Heart left ventricle (tissue), 13 donors: ENCODE measurements at regions not wholly inside any gene's neighbourhood (a gene's known extent, or its start where the extent isn't known, plus 50 kb on each side); places are given as distances from the start of the nearest gene placed in this dataset.
"Not testable (repeated sequence)": the region's sequence is repeated elsewhere in the genome, so short reads cannot be mapped to it uniquely, and the experiment has no call there.

Source experiments
- POLR2A ChIP-seq, 2 donors: fragments of 450-650 bp; IDR thresholded peaks; one replicate each; pipeline ENCODE4 v1.6.1; 2017; ENCODE audit warnings: antibody characterized with exemption in 2 of 2, mild to moderate bottlenecking in 2 of 2, moderate library complexity in 2 of 2
- TF ChIP-seq, protein P1 (sequence below), 12 donors: fragments of 200-600 bp; sonication (generic) in 4 of 12; IDR thresholded peaks; one replicate each; pipeline versions ENCODE4 v1.5.0 to v1.8.0; 2018 to 2022; ENCODE audit warnings: antibody characterized with exemption in 12 of 12, mild to moderate bottlenecking in 5 of 12
- donor health status: ischemic (EF 13 %, LVEDD 7.1; RV severe dilation, severe dysfunction).
- donor health status: DM: no; HTN: yes; CAD: no.
- donor health status: DM: no; HTN: no; CAD: no.
- donor health status: ischemic (EF 25% LVEDD 6.9; RV normal size, moderate dysfunction).
- donor health status: ischemic (EF 25% LVEDD 5.7; RV mildly dilated, moderate dysfunction).
- donor health status: ischemic (EF 35%, LVEDD 5.7; RV mildly dilated, moderate dysfunction).
- donor health status: nonischemic (EF 11% LVEDD 7.7; RV severe dilation, severe dysfunction).
- donor health status: DM: yes; HTN: yes; CAD: no.
- donor health status: PGD.
- donor health status: ischemic (EF 29% LVEDD 5.4; RV normal size, mild dysfunction).
- donor health status: nonischemic (EF 23%, LVEDD 6.1; RV moderate dilation, normal function).

GRCh38 chr22:11063022-11063685 lies 4464.8 kb upstream of the OR11H1 start:
- TF ChIP-seq, protein P1, sequence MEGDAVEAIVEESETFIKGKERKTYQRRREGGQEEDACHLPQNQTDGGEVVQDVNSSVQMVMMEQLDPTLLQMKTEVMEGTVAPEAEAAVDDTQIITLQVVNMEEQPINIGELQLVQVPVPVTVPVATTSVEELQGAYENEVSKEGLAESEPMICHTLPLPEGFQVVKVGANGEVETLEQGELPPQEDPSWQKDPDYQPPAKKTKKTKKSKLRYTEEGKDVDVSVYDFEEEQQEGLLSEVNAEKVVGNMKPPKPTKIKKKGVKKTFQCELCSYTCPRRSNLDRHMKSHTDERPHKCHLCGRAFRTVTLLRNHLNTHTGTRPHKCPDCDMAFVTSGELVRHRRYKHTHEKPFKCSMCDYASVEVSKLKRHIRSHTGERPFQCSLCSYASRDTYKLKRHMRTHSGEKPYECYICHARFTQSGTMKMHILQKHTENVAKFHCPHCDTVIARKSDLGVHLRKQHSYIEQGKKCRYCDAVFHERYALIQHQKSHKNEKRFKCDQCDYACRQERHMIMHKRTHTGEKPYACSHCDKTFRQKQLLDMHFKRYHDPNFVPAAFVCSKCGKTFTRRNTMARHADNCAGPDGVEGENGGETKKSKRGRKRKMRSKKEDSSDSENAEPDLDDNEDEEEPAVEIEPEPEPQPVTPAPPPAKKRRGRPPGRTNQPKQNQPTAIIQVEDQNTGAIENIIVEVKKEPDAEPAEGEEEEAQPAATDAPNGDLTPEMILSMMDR (IDR thresholded peaks at IDR 0.05), result not testable (repeated sequence)
- not testable (repeated sequence) for TF ChIP-seq POLR2A (IDR thresholded peaks at IDR 0.05)
